Cardiac fibroblast (primary cell): ENCODE measurements at regions not wholly inside any gene's neighbourhood (a gene's known extent, or its start where the extent isn't known, plus 50 kb on each side); places are given as distances from the start of the nearest gene placed in this dataset.
A peak's percentile ranks its signal among the peaks of the same experiment; 100 is the strongest.

Source experiments
- DNase-seq, 2 donors: peaks; one replicate each; pipeline versions ENCODE4 v3.0.0 to v3.0.0-alpha.2; 2010; ENCODE audit warnings: low read depth in 2 of 2
- H3K4me3 ChIP-seq, 2 donors: replicated peaks in 1 of 2; 1 replicate in 1 of 2; 2 replicates in 1 of 2; pipeline ENCODE4 v1.5.1; 2011; ENCODE audit warnings: low read depth in 2 of 2, low read length in 2 of 2, mild to moderate bottlenecking in 2 of 2, moderate library complexity in 1 of 2
- CTCF ChIP-seq: IDR thresholded peaks from one replicate; pipeline ENCODE4 v1.5.1; 2011; ENCODE audit warnings: low read depth, mild to moderate bottlenecking, low read length, inconsistent platforms

- no peak for TF ChIP-seq CTCF
- H3K4me3 ChIP-seq = no peak overlapping the region
- no peak for DNase-seq
Measured at GRCh38 chr12:124168016-124168786, 126.7 kb upstream of the RFLNA start.

DNA sequence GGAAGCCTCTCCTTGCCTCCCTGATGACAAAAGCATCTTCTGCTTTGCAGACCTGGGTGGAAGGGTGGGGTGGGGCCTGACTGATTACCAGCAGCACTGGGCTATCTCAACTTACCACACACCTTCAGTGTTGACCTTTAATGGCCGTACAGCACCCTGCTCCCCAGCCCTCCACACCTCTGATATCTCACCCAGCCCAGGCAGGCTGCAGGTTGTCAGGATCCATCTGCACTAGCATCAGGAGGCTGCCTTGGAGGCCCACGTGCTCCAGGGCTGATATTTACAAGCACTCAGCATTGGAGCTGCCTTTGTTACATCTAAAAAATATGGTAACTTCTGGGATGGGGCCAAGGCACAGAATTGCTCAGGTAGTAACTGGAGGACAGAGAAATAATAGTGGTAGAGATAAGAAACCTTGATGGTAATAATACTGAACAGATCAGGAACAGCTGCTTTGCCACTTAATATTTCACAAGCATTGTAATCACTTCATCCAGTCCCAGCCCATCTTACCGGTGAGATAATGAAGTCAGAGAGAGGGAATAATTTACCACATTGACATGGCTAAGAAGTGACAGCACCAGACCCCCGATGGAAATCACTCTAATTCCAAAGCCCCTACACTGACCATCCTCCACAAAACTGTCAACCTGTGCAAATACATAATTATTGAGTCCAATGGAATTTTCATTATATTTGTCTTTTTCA is 125.2 kb upstream of the RFLNA start:
- no peak for TF ChIP-seq CTCF
- no peak for DNase-seq
- no peak overlapping the region for H3K4me3 ChIP-seq

GRCh38 chr12:124170760-124171159 is 124.1 kb upstream of the RFLNA start:
- no peak for TF ChIP-seq CTCF
- DNase-seq = no peak
- H3K4me3 ChIP-seq = no peak overlapping the region

GRCh38 chr12:124171231-124171979 is 123.5 kb upstream of the RFLNA start:
- H3K4me3 ChIP-seq = no peak overlapping the region
- DNase-seq = no peak
- no peak for TF ChIP-seq CTCF

- peak; percentile 6 to 21 for DNase-seq
- H3K4me3 ChIP-seq = no peak overlapping the region
- TF ChIP-seq CTCF = no peak
Measured at GRCh38 chr12:124172636-124173035, 122.3 kb upstream of the RFLNA start.

GRCh38 chr12:124173692-124174091 is 121.2 kb upstream of the RFLNA start:
- H3K4me3 ChIP-seq = no peak overlapping the region
- no peak for DNase-seq
- no peak for TF ChIP-seq CTCF
